Ascending aorta (tissue), 2 donors: ENCODE measurements at regions not wholly inside any gene's neighbourhood (a gene's known extent, or its start where the extent isn't known, plus 50 kb on each side); places are given as distances from the start of the nearest gene placed in this dataset.

ENCODE experiments used
- DNase-seq, 2 donors: peaks; one replicate each; pipeline ENCODE4 v3.0.0-alpha.2; 2019; ENCODE audit warnings: low spot score in 2 of 2
- H3K27ac ChIP-seq, 2 donors: fragments of 200-600 bp; sonication (generic); one replicate each; pipeline ENCODE4 v1.5.1; 2016 to 2017; ENCODE audit warnings: mild to moderate bottlenecking in 1 of 2
- H3K27me3 ChIP-seq: fragments of 200-600 bp; sonication (generic); one replicate; pipeline ENCODE4 v1.5.1; 2017
- H3K36me3 ChIP-seq, 2 donors: fragments of 200-600 bp; sonication (generic); one replicate each; pipeline ENCODE4 v1.5.1; 2016
- H3K4me1 ChIP-seq, 2 donors: fragments of 200-600 bp; sonication (generic); one replicate each; pipeline ENCODE4 v1.5.1; 2016 to 2017; ENCODE audit warnings: mild to moderate bottlenecking in 1 of 2
- H3K4me3 ChIP-seq, 2 donors: fragments of 200-600 bp; sonication (generic); one replicate each; pipeline ENCODE4 v1.5.1; 2016 to 2017; ENCODE audit warnings: mild to moderate bottlenecking in 1 of 2
- H3K9me3 ChIP-seq, 2 donors: fragments of 200-600 bp; sonication (generic); one replicate each; pipeline ENCODE4 v1.5.1; 2016
- intact Hi-C: fragments of 100-400 bp; cut with DNase I; formaldehyde crosslinking; loops from one replicate; pipeline ENCODE4 v1.15.1; 2023
- TF ChIP-seq, protein P1 (sequence below), 3 experiments: fragments of 200-600 bp in 2 of 3; fragments of 450-650 bp in 1 of 3; sonication (generic) in 2 of 3; IDR thresholded peaks; one replicate each; pipeline ENCODE4 v1.5.1; 2016 to 2019; ENCODE audit warnings: antibody characterized with exemption in 3 of 3, mild to moderate bottlenecking in 1 of 3, moderate library complexity in 1 of 3

DNA sequence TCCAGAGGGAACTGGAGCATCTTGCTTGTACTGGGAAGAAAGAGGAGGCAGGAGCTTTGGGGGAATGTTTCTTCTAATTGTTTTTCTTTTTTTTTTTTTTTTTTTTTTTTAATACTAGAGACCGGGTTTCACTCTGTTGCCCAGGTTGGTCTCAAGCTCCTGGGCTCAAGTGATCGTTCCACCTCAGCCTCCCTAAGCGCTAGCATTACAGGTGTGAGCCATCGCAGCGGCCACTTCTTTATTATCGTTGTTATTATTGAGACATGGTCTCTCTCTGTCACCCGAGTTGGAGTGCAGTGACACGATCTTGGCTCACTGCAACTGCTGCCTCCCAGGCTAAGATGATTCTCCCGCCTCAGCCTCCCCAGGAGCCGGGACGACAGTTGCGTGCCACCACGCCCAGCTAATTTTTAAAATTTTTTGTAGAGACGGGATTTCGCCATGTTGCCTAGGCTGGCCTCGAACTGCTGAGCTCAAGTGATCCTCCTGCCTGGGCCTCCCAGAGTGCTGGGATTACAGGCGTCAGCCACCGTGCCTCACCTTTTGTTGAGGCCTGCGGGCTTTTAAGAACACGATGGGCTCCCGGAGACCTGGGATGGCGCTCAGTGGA lies 137.3 kb upstream of the GSE1 start:
- no peak overlapping the region for H3K27ac ChIP-seq
- TF ChIP-seq, protein P1, sequence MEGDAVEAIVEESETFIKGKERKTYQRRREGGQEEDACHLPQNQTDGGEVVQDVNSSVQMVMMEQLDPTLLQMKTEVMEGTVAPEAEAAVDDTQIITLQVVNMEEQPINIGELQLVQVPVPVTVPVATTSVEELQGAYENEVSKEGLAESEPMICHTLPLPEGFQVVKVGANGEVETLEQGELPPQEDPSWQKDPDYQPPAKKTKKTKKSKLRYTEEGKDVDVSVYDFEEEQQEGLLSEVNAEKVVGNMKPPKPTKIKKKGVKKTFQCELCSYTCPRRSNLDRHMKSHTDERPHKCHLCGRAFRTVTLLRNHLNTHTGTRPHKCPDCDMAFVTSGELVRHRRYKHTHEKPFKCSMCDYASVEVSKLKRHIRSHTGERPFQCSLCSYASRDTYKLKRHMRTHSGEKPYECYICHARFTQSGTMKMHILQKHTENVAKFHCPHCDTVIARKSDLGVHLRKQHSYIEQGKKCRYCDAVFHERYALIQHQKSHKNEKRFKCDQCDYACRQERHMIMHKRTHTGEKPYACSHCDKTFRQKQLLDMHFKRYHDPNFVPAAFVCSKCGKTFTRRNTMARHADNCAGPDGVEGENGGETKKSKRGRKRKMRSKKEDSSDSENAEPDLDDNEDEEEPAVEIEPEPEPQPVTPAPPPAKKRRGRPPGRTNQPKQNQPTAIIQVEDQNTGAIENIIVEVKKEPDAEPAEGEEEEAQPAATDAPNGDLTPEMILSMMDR (IDR thresholded peaks at IDR 0.05) = no peak
- intact Hi-C loops = no loop called here

DNA sequence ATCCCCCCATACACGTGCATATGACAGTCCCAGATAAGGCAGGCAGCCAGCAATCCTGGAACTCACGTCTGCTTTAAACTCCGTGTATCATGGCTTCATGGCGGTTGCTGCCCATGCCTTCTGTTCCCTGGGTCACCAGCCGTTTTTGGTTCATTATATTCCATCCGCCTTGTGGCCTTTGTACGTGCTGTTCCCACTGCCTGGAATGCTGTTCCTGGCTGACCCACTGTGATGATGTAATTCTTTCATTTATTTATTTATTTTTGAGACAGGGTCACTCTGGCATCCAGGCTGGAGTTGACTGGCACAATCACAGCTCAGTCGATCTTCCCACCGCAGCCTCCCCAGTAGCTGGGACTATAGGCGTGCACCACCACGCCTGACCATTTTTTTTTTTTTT lies 136.7 kb upstream of the GSE1 start:
- TF ChIP-seq, protein P1 (IDR thresholded peaks at IDR 0.05) = no peak
- no peak for DNase-seq
- intact Hi-C loops = no loop called here
- no peaks in the 10 kb centered on the region for H3K27me3 ChIP-seq
- no peak overlapping the region for H3K4me3 ChIP-seq
- H3K27ac ChIP-seq = no peak overlapping the region
- peaks cover 0 to 7% of the 10 kb centered on the region in 2 donors for H3K36me3 ChIP-seq
- H3K4me1 ChIP-seq = peaks cover 0 to 3% of the 10 kb centered on the region in 2 donors
- no peaks in the 10 kb centered on the region for H3K9me3 ChIP-seq

More for the DNA sequence above, 137.3 kb upstream of the GSE1 start:
- Histone ChIP-seq H3K27me3 (no peaks in the 10 kb centered on the region), H3K9me3 (no peaks in the 10 kb centered on the region), H3K4me3 (no peak overlapping the region), H3K36me3 (peaks cover 0 to 7% of the 10 kb centered on the region in 2 donors), H3K4me1 (peaks cover 0 to 3% of the 10 kb centered on the region in 2 donors)
- no peak for DNase-seq

DNA sequence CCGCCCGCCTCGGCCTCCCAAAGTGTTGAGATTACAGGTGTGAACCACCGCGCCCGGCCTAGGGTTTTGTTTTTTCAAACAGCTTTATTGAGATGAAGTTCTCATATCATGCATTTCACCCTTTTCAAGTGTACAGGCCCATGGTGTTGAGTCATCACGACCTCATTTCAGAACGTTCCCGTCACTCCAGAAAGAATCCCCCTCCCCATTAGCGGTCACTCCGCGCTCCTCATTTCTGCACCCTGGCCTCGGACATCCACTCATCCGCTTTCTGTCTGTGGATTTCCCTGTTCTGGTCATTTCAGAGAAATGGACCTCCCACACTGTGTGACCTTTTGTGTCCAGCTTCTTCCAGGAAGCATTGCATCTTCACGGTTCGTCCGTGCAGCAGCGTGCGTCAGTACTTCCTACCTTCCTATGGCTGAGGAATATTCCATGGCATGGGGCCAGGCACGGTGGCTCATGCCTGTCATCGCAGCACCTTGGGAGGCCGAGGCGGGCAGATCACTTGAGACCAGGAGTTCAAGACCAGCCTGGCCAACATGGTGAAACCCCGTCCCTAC lies 135.2 kb upstream of the GSE1 start:
- Histone ChIP-seq H3K27me3 (no peaks in the 10 kb centered on the region), H3K36me3 (peaks cover 0 to 7% of the 10 kb centered on the region in 2 donors), H3K4me1 (peaks cover 0 to 3% of the 10 kb centered on the region in 2 donors), H3K27ac (no peak overlapping the region), H3K9me3 (no peaks in the 10 kb centered on the region), H3K4me3 (no peak overlapping the region)
- no peak for DNase-seq
- TF ChIP-seq, protein P1 (IDR thresholded peaks at IDR 0.05) = no peak
- intact Hi-C loops = no loop called here

DNA sequence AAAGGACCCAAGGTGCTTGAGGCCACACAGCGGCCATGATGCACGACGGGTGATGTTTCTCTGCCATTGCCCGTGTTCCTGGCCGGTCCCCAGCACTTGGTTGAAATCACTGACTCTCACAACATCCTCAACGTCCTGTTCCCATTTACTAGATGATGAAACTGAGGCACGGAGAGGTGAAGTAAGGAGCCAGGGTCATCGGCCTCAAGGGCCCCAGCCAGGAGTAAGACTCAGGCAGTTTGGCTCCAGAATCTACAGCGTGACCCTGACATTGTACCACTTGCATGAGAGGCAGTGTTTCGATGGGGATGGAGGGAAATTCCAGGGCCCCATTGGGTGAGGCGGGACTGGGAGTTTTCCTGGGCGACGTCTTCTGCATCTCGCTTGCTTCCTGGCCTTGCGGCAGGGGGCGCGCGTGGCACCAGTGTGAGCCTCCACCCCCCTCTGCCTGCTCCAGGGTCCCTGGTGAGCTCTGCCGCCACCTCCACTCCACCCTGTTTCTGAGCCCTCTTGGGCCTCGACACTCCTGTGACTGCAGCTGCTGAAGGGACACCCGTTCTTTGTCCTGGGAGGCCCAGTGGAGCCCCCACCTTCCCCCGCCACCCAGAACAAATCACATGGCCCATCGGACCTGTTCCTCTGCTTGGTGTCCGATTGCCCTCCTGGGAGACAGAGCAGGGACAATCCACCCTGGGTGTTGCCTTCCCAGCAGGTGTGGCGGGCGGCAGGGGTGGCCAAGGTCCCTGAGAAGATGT lies 133.0 kb upstream of the GSE1 start:
- DNase-seq = no peak
- peaks cover 0 to 3% of the 10 kb centered on the region in 2 donors for H3K4me1 ChIP-seq
- no peaks in the 10 kb centered on the region for H3K27me3 ChIP-seq
- intact Hi-C loops = loop anchor here (1.0 kb wide), 1 partner anchor 130 kb away; no protein-coding TSS in a partner anchor
- TF ChIP-seq, protein P1 (IDR thresholded peaks at IDR 0.05) = peak; percentile 18 to 47 (median 19)
- peaks cover 0 to 7% of the 10 kb centered on the region in 2 donors for H3K36me3 ChIP-seq
- H3K4me3 ChIP-seq = no peak overlapping the region
- no peak overlapping the region for H3K27ac ChIP-seq
- no peaks in the 10 kb centered on the region for H3K9me3 ChIP-seq

DNA sequence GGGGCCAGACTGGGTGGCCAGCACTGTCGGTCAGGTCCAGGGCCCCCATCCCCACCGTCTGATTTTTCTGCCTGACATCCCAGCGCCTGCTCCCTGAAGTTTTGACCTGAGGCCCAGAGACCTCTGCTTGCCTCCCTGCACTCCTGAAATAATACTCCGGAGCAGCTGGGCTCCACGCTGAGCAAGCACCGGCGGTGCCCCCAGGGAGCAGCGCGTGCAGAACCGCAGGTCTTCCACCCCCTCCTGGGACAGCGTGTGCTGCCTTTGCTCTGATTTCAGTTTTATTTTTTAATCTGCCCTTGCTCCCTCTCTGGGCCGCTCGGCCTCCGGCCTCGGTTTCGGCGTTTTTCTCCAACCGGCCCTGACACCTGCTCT lies 132.4 kb upstream of the GSE1 start:
- peaks cover 0 to 7% of the 10 kb centered on the region in 2 donors for H3K36me3 ChIP-seq
- H3K27me3 ChIP-seq = no peaks in the 10 kb centered on the region
- intact Hi-C loops = loop anchor here (1.0 kb wide), 1 partner anchor 130 kb away; no protein-coding TSS in a partner anchor
- no peak overlapping the region for H3K4me3 ChIP-seq
- H3K27ac ChIP-seq = no peak overlapping the region
- H3K4me1 ChIP-seq = no peaks in the 10 kb centered on the region
- TF ChIP-seq, protein P1 (IDR thresholded peaks at IDR 0.05) = no peak
- DNase-seq = no peak
- H3K9me3 ChIP-seq = no peaks in the 10 kb centered on the region
